ENCODE measurements at regions not wholly inside any gene's neighbourhood (a gene's known extent, or its start where the extent isn't known, plus 50 kb on each side); places are given as distances from the start of the nearest gene placed in this dataset.

DNA sequence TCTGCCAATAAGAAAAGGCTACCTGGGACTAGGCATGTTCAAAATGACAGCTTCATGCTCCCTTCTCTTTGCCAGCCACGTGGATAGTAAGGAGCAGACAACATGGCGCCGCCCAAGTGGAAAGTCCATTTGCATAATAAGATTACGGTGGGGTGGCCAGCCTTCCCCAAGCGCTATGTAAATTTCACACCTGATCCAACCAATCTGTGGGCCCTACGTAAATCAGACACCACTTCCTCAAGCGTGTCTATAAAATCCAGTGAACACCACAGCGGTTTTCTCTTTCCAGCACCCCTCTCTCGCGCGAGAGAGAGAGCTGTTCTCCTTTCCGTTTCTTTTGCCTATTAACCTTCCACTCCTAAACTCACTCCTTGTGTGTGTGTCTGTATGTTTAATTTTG, 140.3 kb upstream of the ERCC4 start:
- Histone ChIP-seq H3K27me3 (ENCODE audit: insufficient read depth) (no peaks in the 10 kb centered on the region; the same call in 1 of the 2 replicates), H3K27ac (ENCODE audit: low read depth in 2 of 2, low read length in 1 of 2) (no peak overlapping the region), H4K20me1 (ENCODE audit: insufficient read depth) (no peaks in the 10 kb centered on the region), H3K4me1 (ENCODE audit: control insufficient read depth in 1 of 2, insufficient read depth in 2 of 2, low read depth in 1 of 2, low read length in 1 of 2) (no peaks in the 10 kb centered on the region), H2AFZ (ENCODE audit: low read depth) (peak overlapping the region; percentile 46; the same call in 1 of the 2 replicates), H3K36me3 (replicated peaks in 1 of 2; ENCODE audit: control insufficient read depth in 1 of 2, insufficient read depth in 2 of 2, low read length in 1 of 2) (no peaks in the 10 kb centered on the region), H3K9ac (no peak overlapping the region), H3F3A (replicated peaks; ENCODE audit: insufficient read depth) (no peaks in the 10 kb centered on the region), H3K9me3 (no peaks in the 10 kb centered on the region), H3K9me2 (no peaks in the 10 kb centered on the region), H3K79me2 (ENCODE audit: insufficient read depth) (no peaks in the 10 kb centered on the region), H3K4me3 (ENCODE audit: low read depth in 2 of 2, low read length in 1 of 2) (peak overlapping the region in 1 of 2 experiments; percentile 20; a peak in 2 of 4 replicates), H3K4me2 (peak overlapping the region; percentile 33; the same call in 1 of the 2 replicates)
- no peak for TF ChIP-seq GABPA (IDR thresholded peaks at IDR 0.05; ENCODE audit: low read depth)
- TF ChIP-seq RCOR1 (IDR thresholded peaks at IDR 0.05; ENCODE audit: low read length), result no peak
- TF ChIP-seq, protein P1, sequence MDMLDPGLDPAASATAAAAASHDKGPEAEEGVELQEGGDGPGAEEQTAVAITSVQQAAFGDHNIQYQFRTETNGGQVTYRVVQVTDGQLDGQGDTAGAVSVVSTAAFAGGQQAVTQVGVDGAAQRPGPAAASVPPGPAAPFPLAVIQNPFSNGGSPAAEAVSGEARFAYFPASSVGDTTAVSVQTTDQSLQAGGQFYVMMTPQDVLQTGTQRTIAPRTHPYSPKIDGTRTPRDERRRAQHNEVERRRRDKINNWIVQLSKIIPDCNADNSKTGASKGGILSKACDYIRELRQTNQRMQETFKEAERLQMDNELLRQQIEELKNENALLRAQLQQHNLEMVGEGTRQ (IDR thresholded peaks at IDR 0.05; ENCODE audit: borderline replicate concordance, low read depth, low read length), result no peak
- no peak for TF ChIP-seq ELF1 (IDR thresholded peaks at IDR 0.05)
- TF ChIP-seq JUND (IDR thresholded peaks at IDR 0.05), result no peak
- no peak for TF ChIP-seq TAF1 (IDR thresholded peaks at IDR 0.05; ENCODE audit: borderline replicate concordance, low read depth, low read length)
- TF ChIP-seq CHD2 (IDR thresholded peaks at IDR 0.05; ENCODE audit: low read length, partially characterized antibody), result peak; percentile 67
- 28% methylated on average over 11 of the region's 12 CpGs for WGBS (ENCODE audit: low lambda C conversion rate)
- ChIA-PET CTCF (no interaction called here), POLR2A (no interaction called here)
- DNase-seq, result no peak

DNA sequence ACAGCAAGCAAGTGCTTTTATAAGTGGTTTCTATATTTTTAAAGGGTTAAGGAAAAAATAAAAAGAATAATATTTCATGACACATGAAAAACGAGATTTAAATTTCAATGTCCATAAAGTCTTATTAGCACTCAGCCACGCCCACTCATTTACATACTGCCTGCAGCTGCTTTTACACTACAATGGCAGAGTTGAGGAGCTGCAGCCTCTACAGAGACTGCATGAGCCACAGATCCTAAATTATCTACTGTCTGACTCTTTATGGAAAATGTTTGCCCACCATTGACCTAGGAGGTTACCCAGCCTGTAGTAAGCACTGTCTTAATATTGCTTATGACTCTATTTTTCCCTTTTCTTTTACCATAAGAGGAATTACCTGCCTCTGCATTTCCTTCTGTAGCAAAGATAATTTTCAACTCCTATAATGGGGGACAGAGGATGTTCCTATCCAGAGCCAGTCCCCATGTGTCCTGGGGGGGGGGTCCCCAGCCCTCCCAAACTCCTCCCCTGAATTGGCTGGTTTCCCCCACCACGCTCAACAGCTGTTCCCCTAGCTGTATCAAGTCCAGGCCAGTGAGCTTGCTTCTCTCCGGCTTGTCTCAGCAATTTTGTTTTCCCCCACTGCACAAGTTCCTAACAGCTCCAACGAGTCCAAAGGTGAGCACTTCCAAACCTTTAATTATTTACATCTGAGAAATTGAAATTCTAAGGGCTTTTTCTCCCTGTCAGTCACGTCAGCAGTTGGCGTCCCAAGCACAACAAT, 139.4 kb upstream of the ERCC4 start:
- POLR2A ChIA-PET, result interaction anchor here (0.6 kb wide), 1 partner anchor 392 kb away, joined by 3 read pairs; no protein-coding TSS in a partner anchor
- Histone ChIP-seq H3K9me2 (no peaks in the 10 kb centered on the region), H3K4me3 (ENCODE audit: low read depth in 2 of 2, low read length in 1 of 2) (peak overlapping the region in 1 of 2 experiments; percentile 20; a peak in 1 of 4 replicates), H4K20me1 (ENCODE audit: insufficient read depth) (no peaks in the 10 kb centered on the region), H3K27me3 (ENCODE audit: insufficient read depth) (no peaks in the 10 kb centered on the region; the same call in 1 of the 2 replicates), H3K9me3 (no peaks in the 10 kb centered on the region), H3K4me2 (no peak overlapping the region), H3F3A (replicated peaks; ENCODE audit: insufficient read depth) (no peaks in the 10 kb centered on the region), H3K4me1 (ENCODE audit: control insufficient read depth in 1 of 2, insufficient read depth in 2 of 2, low read depth in 1 of 2, low read length in 1 of 2) (no peaks in the 10 kb centered on the region), H2AFZ (ENCODE audit: low read depth) (no peak overlapping the region), H3K27ac (ENCODE audit: low read depth in 2 of 2, low read length in 1 of 2) (no peak overlapping the region), H3K79me2 (ENCODE audit: insufficient read depth) (no peaks in the 10 kb centered on the region), H3K9ac (no peak overlapping the region), H3K36me3 (replicated peaks in 1 of 2; ENCODE audit: control insufficient read depth in 1 of 2, insufficient read depth in 2 of 2, low read length in 1 of 2) (no peaks in the 10 kb centered on the region)
- WGBS (ENCODE audit: low lambda C conversion rate), result 7% methylated on average over 7 of the region's 7 CpGs
- TF ChIP-seq, protein P2, sequence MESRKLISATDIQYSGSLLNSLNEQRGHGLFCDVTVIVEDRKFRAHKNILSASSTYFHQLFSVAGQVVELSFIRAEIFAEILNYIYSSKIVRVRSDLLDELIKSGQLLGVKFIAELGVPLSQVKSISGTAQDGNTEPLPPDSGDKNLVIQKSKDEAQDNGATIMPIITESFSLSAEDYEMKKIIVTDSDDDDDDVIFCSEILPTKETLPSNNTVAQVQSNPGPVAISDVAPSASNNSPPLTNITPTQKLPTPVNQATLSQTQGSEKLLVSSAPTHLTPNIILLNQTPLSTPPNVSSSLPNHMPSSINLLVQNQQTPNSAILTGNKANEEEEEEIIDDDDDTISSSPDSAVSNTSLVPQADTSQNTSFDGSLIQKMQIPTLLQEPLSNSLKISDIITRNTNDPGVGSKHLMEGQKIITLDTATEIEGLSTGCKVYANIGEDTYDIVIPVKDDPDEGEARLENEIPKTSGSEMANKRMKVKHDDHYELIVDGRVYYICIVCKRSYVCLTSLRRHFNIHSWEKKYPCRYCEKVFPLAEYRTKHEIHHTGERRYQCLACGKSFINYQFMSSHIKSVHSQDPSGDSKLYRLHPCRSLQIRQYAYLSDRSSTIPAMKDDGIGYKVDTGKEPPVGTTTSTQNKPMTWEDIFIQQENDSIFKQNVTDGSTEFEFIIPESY (IDR thresholded peaks at IDR 0.05; ENCODE audit: borderline replicate concordance, low read depth), result no peak
- TF ChIP-seq TAF1 (IDR thresholded peaks at IDR 0.05; ENCODE audit: borderline replicate concordance, low read depth, low read length) (no peak), RAD21 (IDR thresholded peaks at IDR 0.05; ENCODE audit: low read length) (no peak)
- TF ChIP-seq, protein P3, sequence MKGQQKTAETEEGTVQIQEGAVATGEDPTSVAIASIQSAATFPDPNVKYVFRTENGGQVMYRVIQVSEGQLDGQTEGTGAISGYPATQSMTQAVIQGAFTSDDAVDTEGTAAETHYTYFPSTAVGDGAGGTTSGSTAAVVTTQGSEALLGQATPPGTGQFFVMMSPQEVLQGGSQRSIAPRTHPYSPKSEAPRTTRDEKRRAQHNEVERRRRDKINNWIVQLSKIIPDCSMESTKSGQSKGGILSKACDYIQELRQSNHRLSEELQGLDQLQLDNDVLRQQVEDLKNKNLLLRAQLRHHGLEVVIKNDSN (IDR thresholded peaks at IDR 0.05; ENCODE audit: borderline replicate concordance, low read depth), result no peak
- CTCF ChIA-PET, result interaction anchor here (0.6 kb wide), 1 partner anchor 150 kb away, joined by 3 read pairs; no protein-coding TSS in a partner anchor
- DNase-seq, result no peak

Data from SK-N-SH (cell line).